Hematopoietic multipotent progenitor cell treated with erythropoietin and hydrocortisone succinate and interleukin-3 and kit ligand, for 8 days (in vitro differentiated cells): ENCODE measurements at regions not wholly inside any gene's neighbourhood (a gene's known extent, or its start where the extent isn't known, plus 50 kb on each side); places are given as distances from the start of the nearest gene placed in this dataset.
"Not testable (repeated sequence)": the region's sequence is repeated elsewhere in the genome, so short reads cannot be mapped to it uniquely, and the experiment has no call there.

Experiments
- DNase-seq: peaks from one replicate; pipeline ENCODE4 v3.0.0-alpha.2; 2015

GRCh38 chr10:23545866-23546265 is 107.0 kb downstream of the OTUD1 start:
- not testable (repeated sequence) for DNase-seq

DNA sequence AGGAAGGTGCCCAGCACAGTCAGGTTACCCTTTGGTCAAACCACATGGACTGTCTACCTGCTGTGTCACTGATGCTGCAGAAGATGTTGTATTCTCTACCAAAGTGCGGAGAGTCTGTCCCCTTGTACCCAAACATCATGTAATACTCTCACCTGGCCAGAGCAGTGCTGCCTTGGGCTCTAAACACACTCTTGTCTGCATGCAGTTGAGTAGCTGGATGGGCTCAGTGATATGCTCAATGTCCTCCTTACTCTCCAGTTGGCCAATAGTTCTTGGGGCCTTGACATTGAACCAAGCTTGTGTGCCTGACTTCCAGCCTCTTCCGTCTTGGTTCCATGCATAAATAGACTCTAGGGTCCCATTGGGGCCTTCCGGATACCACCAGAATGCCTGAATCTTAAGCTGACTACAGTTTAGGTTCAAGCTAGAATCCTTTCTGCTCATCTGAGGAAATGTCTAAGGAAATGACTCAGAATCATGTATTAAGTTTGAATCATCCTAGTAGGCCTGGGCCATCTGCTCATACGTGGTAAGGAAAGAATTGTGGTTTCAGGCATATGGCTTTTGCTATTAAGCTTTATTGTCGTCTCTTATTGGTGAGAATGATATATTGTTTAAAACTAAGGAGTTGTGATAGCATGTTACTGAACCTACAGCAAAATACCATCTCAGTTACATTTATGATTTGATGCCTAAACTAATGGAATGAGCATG is 118.0 kb downstream of the OTUD1 start:
- no peak for DNase-seq

GRCh38 chr10:23557777-23558176 is 118.9 kb downstream of the OTUD1 start:
- no peak for DNase-seq

DNA sequence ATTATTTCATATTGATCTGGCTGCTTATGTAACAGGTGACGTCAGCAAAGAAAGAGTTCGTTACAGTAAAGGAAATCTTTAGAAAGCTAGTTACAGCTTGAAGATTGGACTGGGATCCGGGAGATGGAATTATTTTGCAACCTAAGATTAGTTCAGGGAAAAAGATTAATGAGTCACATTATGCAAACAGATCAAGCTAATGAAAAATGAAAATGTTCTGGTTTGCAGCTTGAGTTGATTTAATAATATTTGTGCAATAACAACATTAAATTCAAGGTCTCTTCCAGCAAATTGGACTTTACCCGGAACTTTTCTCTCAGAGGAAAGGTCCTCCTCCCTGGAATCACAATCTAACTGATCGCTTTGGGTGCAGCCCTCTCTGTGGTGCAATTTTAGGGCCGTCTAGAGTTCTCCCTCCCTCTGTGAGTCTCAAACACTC is 119.5 kb downstream of the OTUD1 start:
- no peak for DNase-seq

- no peak for DNase-seq
Observed at GRCh38 chr10:23568996-23569395, 130.1 kb downstream of the OTUD1 start.

GRCh38 chr10:23571884-23572283 is 133.0 kb downstream of the OTUD1 start:
- DNase-seq: no peak

GRCh38 chr10:23581906-23582450 is 143.1 kb downstream of the OTUD1 start:
- no peak for DNase-seq

- DNase-seq: no peak
Observed at GRCh38 chr10:23584396-23584795, 145.5 kb downstream of the OTUD1 start.

GRCh38 chr10:23585186-23585585 is 146.3 kb downstream of the OTUD1 start:
- no peak for DNase-seq

GRCh38 chr10:23585666-23586065 is 146.8 kb downstream of the OTUD1 start:
- DNase-seq: no peak

DNA sequence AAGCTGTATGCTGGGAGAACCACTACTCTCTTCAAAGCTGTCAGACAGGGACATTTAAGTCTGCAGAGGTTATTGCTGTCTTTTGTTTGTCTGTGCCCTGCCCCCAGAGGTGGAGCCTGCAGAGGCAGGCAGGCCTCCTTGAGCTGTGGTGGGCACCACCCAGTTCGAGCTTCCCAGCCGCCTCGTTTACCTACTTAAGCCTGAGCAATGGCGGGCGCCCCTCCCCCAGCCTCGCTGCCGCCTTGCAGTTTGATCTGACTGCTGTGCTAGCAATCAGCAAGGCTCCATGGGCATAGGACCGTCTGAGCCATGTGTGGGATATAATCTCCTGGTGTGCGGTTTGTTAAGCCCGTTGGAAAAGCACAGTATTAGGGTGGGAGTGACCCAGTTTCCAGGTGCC is 156.4 kb downstream of the OTUD1 start:
- DNase-seq: not testable (repeated sequence)

DNA sequence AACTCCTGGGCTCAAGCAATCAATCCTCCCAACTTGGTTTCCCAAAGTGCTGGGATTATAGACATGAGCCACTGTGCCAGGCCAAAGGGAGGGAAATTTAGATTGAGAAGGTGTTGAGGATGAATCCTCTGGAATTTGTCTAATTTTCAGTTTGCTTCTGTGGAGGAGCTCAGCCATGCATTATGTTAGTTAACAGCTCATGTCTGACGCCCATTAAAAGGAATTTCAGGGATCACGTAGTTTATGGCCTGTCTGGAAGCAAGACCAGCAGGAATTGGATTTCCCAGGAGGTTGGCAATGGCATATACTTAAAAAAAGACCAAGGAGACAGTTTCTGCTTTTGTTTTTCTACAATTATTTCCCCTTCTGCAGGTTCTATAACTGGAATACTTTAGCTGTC is 165.7 kb downstream of the OTUD1 start:
- DNase-seq: no peak

- no peak for DNase-seq
Observed at GRCh38 chr10:23606456-23606855, 167.6 kb downstream of the OTUD1 start.

DNA sequence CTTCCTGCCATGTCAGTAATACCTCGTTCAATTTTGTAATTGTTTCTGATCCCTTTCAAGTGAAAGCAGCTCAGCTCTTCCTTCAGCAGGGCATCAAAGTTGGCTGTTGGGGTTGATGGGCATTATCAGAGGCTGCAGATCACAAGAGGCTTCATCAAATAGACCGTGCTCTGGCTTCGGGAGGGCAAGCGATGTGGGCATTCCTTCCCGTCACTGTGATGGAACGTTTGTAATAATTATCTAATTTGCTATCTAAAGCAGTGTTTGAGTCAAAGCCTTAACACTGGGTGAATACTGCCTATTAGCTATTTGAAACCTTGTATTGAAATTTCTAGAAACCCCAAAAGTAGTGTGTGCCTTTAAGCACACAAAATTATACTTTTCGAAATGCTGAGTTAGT is 170.1 kb downstream of the OTUD1 start:
- DNase-seq: no peak

GRCh38 chr10:23610626-23611307 is 171.9 kb downstream of the OTUD1 start:
- DNase-seq: no peak

GRCh38 chr10:23611308-23612029 is 172.6 kb downstream of the OTUD1 start:
- DNase-seq: no peak

DNA sequence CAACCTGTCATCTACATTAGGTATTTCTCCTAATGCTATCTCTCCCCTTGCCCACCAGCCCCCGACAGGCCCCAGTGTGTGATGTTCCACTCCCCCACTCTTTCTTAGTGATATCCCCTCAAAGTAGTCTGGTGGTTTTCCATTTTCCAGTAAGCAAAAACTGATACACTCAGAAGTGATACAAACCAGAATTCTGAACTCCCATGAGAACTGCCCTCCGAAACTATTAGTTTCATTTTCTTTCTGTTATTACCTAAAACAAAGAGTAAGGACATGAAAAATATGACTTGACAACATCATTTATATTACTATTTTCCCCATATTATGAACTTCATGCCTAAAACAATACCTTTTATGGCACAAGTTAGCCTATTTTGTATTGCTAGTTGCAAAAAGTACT is 175.0 kb downstream of the OTUD1 start:
- no peak for DNase-seq

DNA sequence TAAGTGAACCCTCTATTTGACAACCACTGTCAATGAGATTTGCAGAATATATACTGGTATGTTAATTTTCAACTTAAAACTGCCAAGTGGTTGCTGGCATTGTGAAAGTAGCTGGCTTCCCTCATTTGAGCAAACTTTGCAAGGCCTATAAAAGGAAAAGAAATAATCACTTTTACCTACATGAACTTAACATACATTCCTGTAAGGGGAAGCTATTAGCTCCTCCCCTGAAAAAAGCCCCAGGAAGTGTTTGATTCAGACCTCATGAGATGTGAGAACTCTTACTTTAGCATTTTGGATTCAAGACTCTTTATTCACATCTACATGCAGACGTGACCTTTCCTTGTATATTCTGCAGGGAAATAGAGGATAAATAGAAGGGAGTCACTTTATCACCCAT is 175.6 kb downstream of the OTUD1 start:
- DNase-seq: no peak

DNA sequence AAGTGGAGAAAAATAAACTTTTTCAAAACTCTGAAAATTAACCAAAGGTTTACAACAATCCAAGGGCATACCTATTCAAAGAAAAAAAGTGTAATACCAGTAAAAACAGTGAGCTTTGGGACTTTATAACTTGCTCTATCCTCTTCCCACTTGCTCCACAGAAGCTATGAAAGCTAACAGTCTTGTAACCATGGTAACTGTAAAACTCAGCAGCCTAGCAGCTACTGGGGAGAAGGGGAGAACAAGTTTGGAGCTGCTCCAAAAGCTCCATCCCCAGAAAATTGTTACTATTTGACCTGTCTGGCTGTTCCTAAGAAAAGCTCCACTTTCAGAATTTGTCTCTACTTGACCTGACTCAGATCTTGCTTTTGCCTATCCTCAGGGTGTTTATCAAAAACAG is 191.5 kb downstream of the OTUD1 start:
- DNase-seq: no peak

- DNase-seq: no peak
Observed at GRCh38 chr10:23630885-23631284, 192.0 kb downstream of the OTUD1 start.

GRCh38 chr10:23643111-23643780 is 204.4 kb downstream of the OTUD1 start:
- no peak for DNase-seq

DNA sequence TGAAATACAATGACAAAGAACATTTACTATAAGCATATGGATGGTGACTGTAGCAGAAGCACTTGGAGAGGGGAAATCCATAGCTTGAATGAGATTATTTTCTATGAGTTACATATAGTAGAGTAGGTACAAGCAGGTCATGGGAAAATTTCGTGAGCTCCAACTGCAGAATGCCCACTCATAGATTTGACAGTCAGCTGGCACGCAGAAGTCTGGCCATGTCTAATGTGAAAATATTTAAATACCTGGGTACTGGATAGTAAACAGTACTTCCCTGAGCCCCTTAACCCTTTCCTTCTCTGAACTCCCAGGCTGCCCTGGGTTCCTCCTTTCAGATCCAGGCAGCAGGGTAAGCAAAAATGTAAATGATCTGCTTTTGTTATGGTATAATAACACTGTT is 209.7 kb downstream of the OTUD1 start:
- no peak for DNase-seq

DNA sequence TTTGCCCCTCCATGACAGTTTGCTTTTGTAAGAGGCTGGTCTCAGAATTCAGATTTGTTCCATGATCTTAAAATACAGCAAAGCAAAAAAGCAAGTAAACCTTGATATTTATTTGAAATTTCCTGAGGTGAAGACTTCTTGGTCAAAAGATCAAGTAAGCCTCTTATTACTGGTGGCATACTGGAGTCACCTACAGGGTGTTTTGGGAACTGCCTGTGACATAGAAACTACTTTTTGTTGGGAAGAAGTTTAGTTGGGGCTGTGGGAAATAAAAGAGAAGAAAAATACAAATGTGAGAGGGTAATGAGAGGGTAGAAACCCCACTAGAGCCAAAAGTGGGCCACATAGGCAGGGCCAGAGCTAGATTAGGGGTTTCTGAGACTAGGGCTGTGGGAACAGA is 217.9 kb downstream of the OTUD1 start:
- no peak for DNase-seq
